Caki2 (cell line): ENCODE measurements at regions not wholly inside any gene's neighbourhood (a gene's known extent, or its start where the extent isn't known, plus 50 kb on each side); places are given as distances from the start of the nearest gene placed in this dataset.

Source experiments
- DNase-seq: peaks from one replicate; pipeline ENCODE4 v3.0.0-alpha.2; 2015; ENCODE audit warnings: low read depth
- in situ Hi-C: cut with HindIII; loops from 2 replicates; pipeline ENCODE4 v1.10.0; 2016; ENCODE audit warnings: low sequenced_read_pairs, low pct_unique_long_range_greater_than_20kb, mixed read lengths

GRCh38 chr2:145095641-145096435, 575.9 kb upstream of the ZEB2 start:
- in situ Hi-C loops = no loop called here
- DNase-seq = no peak

GRCh38 chr2:145094370-145094769, 574.5 kb upstream of the ZEB2 start:
- DNase-seq = no peak
- in situ Hi-C loops = no loop called here

GRCh38 chr2:145091967-145092366, 572.0 kb upstream of the ZEB2 start:
- in situ Hi-C loops = no loop called here
- DNase-seq = no peak

DNA sequence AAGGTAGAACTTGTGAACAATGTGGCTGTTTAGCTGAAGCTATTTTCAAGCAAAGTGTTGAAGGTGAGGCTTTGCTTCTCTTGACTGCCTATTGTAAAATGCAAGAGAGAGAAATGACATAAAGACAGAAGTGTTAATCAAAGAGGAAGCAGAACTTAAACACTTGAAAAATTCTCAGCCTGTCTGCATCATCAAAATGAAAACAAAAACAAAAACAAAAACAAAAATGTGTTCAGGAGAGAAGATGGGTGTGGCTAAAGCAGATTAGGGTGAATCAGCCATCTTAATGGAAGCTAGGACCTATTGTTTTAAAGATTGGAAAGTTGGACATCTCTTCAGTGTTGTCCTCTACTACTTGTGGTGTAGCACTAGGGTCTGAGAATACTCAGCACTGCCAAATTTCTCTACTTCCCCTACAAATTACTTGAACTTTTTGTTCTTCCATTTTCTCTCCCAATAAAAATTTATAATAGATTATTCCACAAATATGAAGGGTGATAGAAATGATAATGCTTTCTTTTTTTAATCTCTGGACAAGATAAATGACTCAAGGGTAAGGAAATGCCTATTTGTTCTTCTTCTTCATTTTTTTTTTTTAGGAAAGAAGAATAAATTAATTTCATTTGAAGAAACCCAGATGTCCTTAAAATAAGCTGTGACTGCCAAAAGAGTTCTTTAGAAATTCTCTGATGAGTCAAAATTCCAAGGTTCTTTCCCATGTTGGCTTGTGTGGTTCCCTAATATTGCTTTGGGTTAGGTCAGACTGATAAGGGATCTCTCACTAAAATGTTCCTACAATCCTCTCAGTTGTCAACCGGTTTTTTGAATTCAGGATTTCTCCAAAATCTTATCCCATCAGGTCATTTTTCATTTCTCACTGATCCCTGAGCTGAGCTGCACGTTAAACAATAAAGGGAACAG, 571.2 kb upstream of the ZEB2 start:
- in situ Hi-C loops = no loop called here
- no peak for DNase-seq

- DNase-seq = no peak
- in situ Hi-C loops = no loop called here
Measured at GRCh38 chr2:145088756-145089155, 568.8 kb upstream of the ZEB2 start.

- in situ Hi-C loops = no loop called here
- DNase-seq = no peak
Measured at GRCh38 chr2:145086910-145087309, 567.0 kb upstream of the ZEB2 start.

DNA sequence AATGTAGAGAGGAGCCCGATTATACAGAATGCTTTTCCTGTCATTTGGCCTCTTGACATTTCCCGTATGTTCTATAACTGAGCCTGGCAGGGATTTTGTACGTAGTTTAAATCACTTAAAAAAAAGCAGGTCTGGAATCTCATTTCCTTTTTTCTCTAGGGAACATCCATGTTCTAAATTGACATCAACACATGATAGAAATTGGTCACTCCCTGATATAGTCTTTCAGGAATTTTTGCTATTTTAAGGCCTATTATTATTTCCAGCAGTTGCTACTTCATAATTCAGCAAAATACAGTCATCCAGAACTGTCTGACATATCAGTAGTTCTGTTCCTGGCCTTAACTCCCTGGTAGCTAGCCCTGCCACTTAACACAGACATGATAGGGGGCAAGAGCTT, 565.7 kb upstream of the ZEB2 start:
- in situ Hi-C loops = no loop called here
- DNase-seq = no peak

DNA sequence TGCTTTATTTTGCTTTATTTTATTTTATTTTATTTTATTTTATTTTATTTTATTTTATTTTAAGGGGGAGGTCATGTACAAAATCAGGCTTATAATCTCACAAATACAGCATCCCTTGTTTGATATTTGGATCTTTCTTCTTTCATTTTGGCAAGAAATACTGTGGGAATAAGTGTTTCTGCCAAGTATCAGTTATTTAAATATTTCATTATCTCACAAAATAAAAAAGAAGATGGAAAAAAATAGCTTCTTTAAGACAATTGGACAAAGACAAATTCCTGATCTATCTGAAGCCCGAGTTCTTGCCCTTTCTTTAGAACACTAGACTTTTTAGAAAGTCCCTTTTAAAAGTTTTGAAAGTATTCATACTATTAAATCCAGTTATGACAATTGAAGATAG, 560.5 kb upstream of the ZEB2 start:
- in situ Hi-C loops = no loop called here
- no peak for DNase-seq

DNA sequence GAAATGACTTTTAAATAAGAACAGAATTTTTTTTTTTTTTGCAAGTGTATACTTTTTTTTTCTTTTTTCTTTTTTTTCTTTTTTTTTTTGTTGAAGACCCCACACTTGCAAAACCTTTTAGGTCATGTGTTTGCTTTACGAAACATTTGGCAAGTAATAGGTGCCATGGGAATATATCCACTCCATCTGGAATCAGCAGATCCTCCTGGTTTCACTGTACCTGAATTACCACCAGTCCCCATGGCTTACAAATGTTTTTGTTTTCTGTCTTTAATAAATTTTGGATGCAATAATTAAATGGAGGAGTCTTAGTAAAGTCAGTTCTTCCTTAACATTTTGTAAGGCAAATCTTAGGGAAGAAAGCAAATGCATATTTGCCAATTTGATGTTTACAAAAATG, 559.7 kb upstream of the ZEB2 start:
- no peak for DNase-seq
- in situ Hi-C loops = no loop called here

DNA sequence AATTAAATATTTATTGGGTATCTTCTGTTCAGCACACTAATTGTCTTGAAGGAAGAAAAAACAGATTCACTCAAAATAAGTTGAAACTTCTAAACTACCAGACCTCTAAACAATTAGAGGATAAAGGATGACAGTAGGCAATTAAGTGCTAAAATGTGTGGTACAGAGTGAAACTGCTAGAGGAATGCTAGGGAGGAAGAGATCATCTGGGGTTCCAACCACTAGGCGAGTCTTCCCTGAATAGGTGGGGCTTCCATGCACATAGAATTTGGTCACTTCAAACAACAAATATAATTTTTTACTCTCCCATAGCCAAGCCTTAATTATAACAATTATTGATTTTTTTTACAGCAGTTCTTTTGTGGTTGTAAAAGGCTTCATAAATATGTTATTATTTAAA, 559.0 kb upstream of the ZEB2 start:
- DNase-seq = no peak
- in situ Hi-C loops = no loop called here

DNA sequence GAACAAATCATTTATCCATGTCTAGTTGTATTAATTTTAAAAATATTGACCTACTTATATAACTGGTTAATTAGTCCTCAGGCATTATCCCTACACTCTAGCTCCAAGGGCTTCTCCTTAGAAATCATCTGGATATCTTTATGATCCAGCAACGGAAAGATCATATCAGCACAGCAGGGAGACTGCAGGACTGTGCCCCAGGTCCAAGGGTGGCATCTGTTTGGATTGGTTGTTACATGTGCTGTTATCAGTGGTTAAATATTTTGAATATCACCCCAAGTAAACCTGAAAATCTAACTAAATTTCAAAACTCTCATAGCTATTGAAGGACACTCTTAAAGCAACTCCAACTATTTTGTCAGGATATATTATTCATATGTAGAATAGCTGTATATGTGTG, 556.2 kb upstream of the ZEB2 start:
- no peak for DNase-seq
- in situ Hi-C loops = no loop called here

DNA sequence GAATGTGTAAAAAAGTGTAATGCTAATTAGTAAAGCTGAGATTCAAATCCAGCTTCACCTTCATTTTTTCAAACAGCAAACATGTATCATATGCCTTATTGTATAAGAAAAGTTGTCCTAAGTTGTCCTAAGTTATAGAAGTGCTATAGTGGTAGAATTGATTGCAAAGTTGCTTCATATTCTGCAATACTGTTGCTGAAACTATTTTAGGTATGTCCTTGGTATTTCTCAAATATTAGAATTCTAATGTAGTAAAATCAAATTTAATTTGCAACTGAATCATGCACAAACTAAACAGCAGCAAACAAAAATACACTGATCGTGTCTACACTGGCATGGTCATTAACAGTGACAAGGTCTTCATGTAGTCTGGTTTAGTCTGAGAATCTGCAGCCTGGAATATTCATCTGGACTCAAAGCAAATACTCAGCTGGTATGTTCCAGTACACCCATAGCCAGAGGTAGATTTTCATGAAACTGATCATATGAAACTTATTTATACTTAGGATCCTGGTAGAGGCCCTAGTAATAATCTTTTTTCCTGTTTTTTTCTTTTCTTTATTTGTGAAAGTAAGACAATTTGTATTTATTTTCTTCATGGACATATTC, 555.6 kb upstream of the ZEB2 start:
- in situ Hi-C loops = no loop called here
- no peak for DNase-seq

GRCh38 chr2:145070703-145071102, 550.8 kb upstream of the ZEB2 start:
- in situ Hi-C loops = no loop called here
- no peak for DNase-seq

- in situ Hi-C loops = no loop called here
- no peak for DNase-seq
Measured at GRCh38 chr2:145068509-145068908, 548.6 kb upstream of the ZEB2 start.

DNA sequence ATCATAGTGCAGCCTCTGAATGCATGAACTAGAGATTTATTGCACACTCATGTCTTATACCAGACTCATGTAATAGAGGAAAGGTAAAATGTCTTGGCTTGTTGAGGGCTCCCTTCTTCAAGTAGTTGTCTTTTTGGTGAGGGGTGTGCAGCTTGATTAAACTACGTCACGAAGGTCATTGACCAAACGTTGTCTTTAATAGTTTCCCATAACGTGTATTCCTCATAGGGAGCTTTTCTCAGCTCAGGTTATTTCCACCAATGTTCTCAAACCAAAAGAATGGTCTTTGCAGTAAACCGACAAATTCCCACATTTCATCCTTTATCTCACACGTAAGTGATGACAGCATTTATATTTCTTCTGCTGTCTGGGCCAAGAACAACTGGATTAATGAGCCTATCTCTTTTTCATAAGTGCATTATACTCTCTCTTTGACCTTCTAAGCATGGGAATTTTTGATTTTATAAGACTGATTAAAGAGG, 547.7 kb upstream of the ZEB2 start:
- in situ Hi-C loops = no loop called here
- DNase-seq = no peak

GRCh38 chr2:145066856-145067548, 547.1 kb upstream of the ZEB2 start:
- in situ Hi-C loops = no loop called here
- no peak for DNase-seq

GRCh38 chr2:145066151-145066661, 546.3 kb upstream of the ZEB2 start:
- in situ Hi-C loops = no loop called here
- no peak for DNase-seq

DNA sequence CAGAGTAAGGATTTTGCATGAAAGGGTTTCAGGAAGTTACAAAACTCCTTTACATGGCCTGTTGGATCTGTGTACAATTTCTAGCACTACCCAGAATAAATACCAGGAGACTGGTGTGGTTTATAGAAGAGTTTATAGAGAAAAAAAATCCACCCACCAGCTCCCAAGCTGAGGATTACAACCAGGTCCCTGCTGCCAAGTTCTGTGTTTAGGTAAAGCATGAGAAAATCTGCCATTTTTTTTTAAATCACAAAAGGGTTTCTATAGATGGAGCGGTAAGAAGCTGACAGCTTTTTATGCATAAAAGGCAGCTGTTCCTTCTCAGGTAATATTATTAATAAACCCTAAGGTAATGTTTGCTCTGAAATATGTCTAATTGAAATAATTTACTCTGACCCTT, 545.4 kb upstream of the ZEB2 start:
- in situ Hi-C loops = no loop called here
- no peak for DNase-seq
